Esophagus squamous epithelium (tissue), 5 donors: ENCODE measurements at regions not wholly inside any gene's neighbourhood (a gene's known extent, or its start where the extent isn't known, plus 50 kb on each side); places are given as distances from the start of the nearest gene placed in this dataset.

Experiments
- DNase-seq: peaks from one replicate; lab custom pipeline; 2025; lab: John Stamatoyannopoulos, UW
- H3K27ac ChIP-seq, 4 donors: fragments of 200-600 bp; sonication (generic); one replicate each; pipeline ENCODE4 v1.5.1; 2016 to 2019; ENCODE audit warnings: mild to moderate bottlenecking in 1 of 4
- H3K27me3 ChIP-seq, 4 donors: fragments of 200-600 bp; sonication (generic); 1 replicate in 3 of 4; 2 replicates in 1 of 4; pipeline versions ENCODE4 v1.5.1 to v1.6.0; 2017 to 2021; ENCODE audit warnings: antibody characterized with exemption in 1 of 4
- H3K36me3 ChIP-seq, 3 donors: fragments of 200-600 bp; sonication (generic); one replicate each; pipeline ENCODE4 v1.5.1; 2016 to 2019
- H3K4me1 ChIP-seq, 3 donors: fragments of 200-600 bp; sonication (generic); one replicate each; pipeline ENCODE4 v1.5.1; 2017 to 2019
- H3K4me3 ChIP-seq, 4 donors: fragments of 200-600 bp; sonication (generic); 1 replicate in 3 of 4; 2 replicates in 1 of 4; pipeline ENCODE4 v1.5.1; 2016 to 2019; ENCODE audit warnings: mild to moderate bottlenecking in 2 of 4, moderate library complexity in 1 of 4
- H3K9me3 ChIP-seq, 3 donors: fragments of 200-600 bp; sonication (generic); one replicate each; pipeline ENCODE4 v1.5.1; 2016 to 2019
- POLR2A ChIP-seq, 4 donors: fragments of 450-650 bp; IDR thresholded peaks; one replicate each; pipeline ENCODE4 v1.6.1; 2017; ENCODE audit warnings: antibody characterized with exemption in 4 of 4, mild to moderate bottlenecking in 4 of 4, moderate library complexity in 3 of 4
- WGBS, 2 donors: methylation state at CpG; one replicate each; pipeline ENCODE4 v1.1.5; 2018; 5-methylcytosine and 5-hydroxymethylcytosine counted together
- intact Hi-C: fragments of 100-400 bp; cut with DNase I; formaldehyde crosslinking; loops from one replicate; pipeline ENCODE4 v1.15.0; 2022
- TF ChIP-seq, protein P1 (sequence below), 6 experiments: fragments of 450-650 bp in 4 of 6; fragments of 200-600 bp in 2 of 6; sonication (generic) in 2 of 6; IDR thresholded peaks; one replicate each; pipeline ENCODE4 v1.5.1; 2016 to 2019; ENCODE audit warnings: antibody characterized with exemption in 6 of 6, mild to moderate bottlenecking in 4 of 6, moderate library complexity in 4 of 6
- donor health status: DM: yes; HTN: yes; CAD: no.

DNA sequence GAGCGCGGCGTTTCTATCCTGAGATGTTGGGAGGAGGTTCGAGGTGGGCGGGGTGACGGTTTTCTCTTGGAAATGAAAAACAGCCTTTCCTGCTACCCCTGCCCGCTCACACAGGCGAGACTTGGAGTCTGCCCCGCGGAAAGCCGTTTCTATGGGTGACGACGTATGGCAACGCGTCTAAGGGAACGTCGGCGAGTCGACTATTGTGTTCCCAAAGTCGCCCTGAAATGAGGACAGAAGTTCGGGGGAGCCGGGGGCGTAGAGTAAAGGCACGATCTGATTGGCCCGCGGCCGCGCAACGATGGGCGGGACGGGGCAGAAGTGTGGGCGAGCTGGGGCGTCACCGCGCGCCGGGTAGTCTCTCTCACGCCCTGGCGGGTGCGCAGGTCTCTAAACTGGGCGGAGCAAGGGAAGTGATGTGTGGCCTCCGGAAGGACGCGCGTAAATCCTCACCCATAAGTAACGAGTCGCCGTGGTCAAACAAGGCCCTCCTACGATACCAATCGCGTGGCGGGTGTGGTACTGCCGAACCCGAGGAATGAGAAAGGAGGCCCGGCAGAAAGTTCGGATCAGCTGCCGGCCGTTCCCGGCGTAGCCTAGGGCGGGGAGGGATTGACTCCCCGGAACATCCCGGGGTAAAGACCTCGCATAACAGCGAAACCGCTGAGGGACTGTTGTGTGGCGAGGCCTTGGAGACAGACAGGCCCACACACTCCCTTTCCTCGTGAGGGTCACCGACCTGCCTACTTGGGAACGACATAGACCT lies 89.6 kb downstream of the FAM161A start:
- H3K4me1 ChIP-seq, result peaks cover 0 to 14% (median 0%) of the 10 kb centered on the region in 3 donors
- peak in 3 of 4 donors; percentile 76 to 86 (median 86) for TF ChIP-seq POLR2A (IDR thresholded peaks at IDR 0.05)
- TF ChIP-seq, protein P1, sequence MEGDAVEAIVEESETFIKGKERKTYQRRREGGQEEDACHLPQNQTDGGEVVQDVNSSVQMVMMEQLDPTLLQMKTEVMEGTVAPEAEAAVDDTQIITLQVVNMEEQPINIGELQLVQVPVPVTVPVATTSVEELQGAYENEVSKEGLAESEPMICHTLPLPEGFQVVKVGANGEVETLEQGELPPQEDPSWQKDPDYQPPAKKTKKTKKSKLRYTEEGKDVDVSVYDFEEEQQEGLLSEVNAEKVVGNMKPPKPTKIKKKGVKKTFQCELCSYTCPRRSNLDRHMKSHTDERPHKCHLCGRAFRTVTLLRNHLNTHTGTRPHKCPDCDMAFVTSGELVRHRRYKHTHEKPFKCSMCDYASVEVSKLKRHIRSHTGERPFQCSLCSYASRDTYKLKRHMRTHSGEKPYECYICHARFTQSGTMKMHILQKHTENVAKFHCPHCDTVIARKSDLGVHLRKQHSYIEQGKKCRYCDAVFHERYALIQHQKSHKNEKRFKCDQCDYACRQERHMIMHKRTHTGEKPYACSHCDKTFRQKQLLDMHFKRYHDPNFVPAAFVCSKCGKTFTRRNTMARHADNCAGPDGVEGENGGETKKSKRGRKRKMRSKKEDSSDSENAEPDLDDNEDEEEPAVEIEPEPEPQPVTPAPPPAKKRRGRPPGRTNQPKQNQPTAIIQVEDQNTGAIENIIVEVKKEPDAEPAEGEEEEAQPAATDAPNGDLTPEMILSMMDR (IDR thresholded peaks at IDR 0.05), result peak in 1 of 6 experiments; percentile 5
- H3K36me3 ChIP-seq, result no peaks in the 10 kb centered on the region
- H3K4me3 ChIP-seq, result peak overlapping the region; percentile 57 to 92 (median 70)
- H3K27ac ChIP-seq, result peak overlapping the region; percentile 96 to 99 (median 98)
- WGBS, 2 donors, result 5 to 7% methylated on average over 11 to 18 of the region's 70 CpGs
- intact Hi-C loops, result loop anchor here (5.0 kb wide), 1 partner anchor 227 kb away; the partner anchor contains the start of gene XPO1
- H3K27me3 ChIP-seq, result no peaks in the 10 kb centered on the region
- DNase-seq, result peak; percentile 88
- H3K9me3 ChIP-seq, result no peaks in the 10 kb centered on the region

DNA sequence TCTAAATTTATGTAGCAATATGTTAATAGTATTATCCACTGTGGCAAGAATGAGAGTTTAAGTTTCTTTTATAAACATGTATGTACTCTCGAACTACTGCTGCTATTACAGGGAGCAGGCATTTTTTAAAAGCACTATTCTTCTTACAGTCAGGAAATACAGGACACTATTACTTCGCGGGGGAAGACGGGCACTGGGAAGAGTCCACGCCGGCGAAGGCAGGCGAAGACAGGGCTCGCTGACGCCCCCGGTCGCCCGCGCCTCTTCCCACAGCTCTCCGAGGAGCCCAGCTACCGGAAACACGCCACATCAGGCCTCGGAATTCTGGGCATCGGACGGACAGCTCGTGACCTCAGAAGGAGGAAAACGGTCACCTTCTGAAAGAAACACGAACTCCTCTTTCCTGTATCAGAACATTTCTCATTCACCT lies 90.2 kb downstream of the FAM161A start:
- DNase-seq, result no peak

DNA sequence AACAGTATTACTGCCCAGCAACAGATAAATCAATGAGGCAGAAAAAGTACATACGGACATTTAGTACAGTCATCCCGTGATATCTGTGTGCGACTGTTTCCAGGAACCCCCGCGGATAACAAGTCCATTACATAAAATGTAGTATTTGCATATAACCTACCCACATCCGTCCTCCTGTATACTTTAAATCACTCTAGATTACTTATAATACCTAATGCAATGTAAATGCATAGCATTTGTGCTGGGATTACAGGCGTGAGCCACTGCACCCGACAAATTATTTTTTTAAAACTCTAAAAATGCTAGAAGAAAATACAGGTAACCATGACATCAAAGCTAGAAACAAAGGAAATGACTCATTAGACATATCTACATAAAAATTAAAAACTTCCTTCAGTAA lies 91.6 kb downstream of the FAM161A start:
- no peak overlapping the region for H3K4me3 ChIP-seq

More for the DNA sequence above, 90.2 kb downstream of the FAM161A start:
- TF ChIP-seq, protein P1 (IDR thresholded peaks at IDR 0.05), result no peak
- TF ChIP-seq POLR2A (IDR thresholded peaks at IDR 0.05), result no peak
- no peaks in the 10 kb centered on the region for H3K36me3 ChIP-seq
- H3K27ac ChIP-seq, result peak overlapping the region; percentile 96 to 99 (median 98)
- 0 to 7% methylated on average over 4 to 18 of the region's 23 CpGs for WGBS, 2 donors
- peaks cover 0 to 14% (median 0%) of the 10 kb centered on the region in 3 donors for H3K4me1 ChIP-seq
- H3K4me3 ChIP-seq, result peak overlapping the region; percentile 57 to 92 (median 70)
- intact Hi-C loops, result loop anchor here (5.0 kb wide), 1 partner anchor 226 kb away; the partner anchor contains the start of gene XPO1
- H3K9me3 ChIP-seq, result no peaks in the 10 kb centered on the region
- H3K27me3 ChIP-seq, result no peaks in the 10 kb centered on the region

DNA sequence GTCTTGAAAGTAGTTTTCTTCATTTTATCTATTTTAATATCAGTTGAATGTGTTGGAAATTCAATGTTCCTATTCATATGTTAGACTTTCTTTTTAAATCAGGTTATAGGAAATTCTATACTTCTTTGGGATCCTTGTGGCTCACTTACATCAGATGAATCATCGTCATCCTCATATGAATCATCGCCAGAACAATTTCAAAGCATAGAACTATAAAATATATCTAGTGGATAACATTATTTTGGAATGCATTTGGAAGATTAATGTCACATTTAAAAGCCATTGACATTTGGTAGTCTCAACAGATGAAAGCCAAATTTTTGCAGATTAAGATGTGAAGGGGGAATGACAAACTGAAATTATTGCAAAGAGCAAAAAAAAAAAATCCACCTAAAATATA lies 94.1 kb downstream of the FAM161A start:
- WGBS, 2 donors, result 26 to 37% methylated on average over 2 of the region's 2 CpGs
- TF ChIP-seq, protein P1 (IDR thresholded peaks at IDR 0.05), result no peak
- no peak for TF ChIP-seq POLR2A (IDR thresholded peaks at IDR 0.05)
- Histone ChIP-seq H3K27ac (no peak overlapping the region), H3K4me3 (no peak overlapping the region), H3K27me3 (no peaks in the 10 kb centered on the region), H3K36me3 (no peaks in the 10 kb centered on the region), H3K9me3 (no peaks in the 10 kb centered on the region), H3K4me1 (peaks cover 0 to 11% (median 0%) of the 10 kb centered on the region in 3 donors)
- intact Hi-C loops, result loop anchor here (5.0 kb wide), 1 partner anchor 222 kb away; the partner anchor contains the start of gene XPO1
- no peak for DNase-seq

More for the DNA sequence above, 91.6 kb downstream of the FAM161A start:
- intact Hi-C loops, result loop anchor here (5.0 kb wide), 1 partner anchor 225 kb away; the partner anchor contains the start of gene XPO1
- Histone ChIP-seq H3K27me3 (no peaks in the 10 kb centered on the region), H3K27ac (no peak overlapping the region), H3K36me3 (no peaks in the 10 kb centered on the region), H3K4me1 (peaks cover 0 to 14% (median 0%) of the 10 kb centered on the region in 3 donors), H3K9me3 (no peaks in the 10 kb centered on the region)
- no peak for TF ChIP-seq POLR2A (IDR thresholded peaks at IDR 0.05)
- TF ChIP-seq, protein P1 (IDR thresholded peaks at IDR 0.05), result no peak
- no peak for DNase-seq
- 75 to 80% methylated on average over 8 of the region's 8 CpGs for WGBS, 2 donors

DNA sequence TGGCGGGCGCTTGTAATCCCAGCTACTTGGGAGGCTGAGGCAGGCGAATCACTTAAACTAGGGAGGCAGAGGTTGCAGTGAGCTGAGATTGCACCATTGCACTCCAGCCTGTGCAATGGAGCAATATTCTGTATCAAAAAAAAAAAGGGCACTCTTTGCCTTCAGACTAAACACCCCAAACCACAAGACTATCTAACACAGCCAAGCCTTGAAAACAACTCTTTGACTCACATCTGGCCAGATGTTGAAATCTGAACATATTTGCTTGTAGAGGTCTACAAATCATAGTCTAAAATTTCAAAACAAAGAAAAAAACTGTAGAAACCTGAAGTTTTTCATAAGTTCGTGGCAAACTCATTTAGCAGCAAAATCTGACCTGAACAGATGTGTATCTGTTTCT lies 94.9 kb downstream of the FAM161A start:
- Histone ChIP-seq H3K27ac (no peak overlapping the region), H3K4me1 (peaks cover 0 to 8% (median 0%) of the 10 kb centered on the region in 3 donors), H3K36me3 (no peaks in the 10 kb centered on the region), H3K27me3 (no peaks in the 10 kb centered on the region), H3K9me3 (no peaks in the 10 kb centered on the region), H3K4me3 (no peak overlapping the region)
- intact Hi-C loops, result no loop called here
- no peak for TF ChIP-seq POLR2A (IDR thresholded peaks at IDR 0.05)
- TF ChIP-seq, protein P1 (IDR thresholded peaks at IDR 0.05), result no peak
- 62 to 74% methylated on average over 2 to 3 of the region's 4 CpGs for WGBS, 2 donors
- DNase-seq, result no peak
